Smooth muscle cell (in vitro differentiated cells): ENCODE measurements at regions not wholly inside any gene's neighbourhood (a gene's known extent, or its start where the extent isn't known, plus 50 kb on each side); places are given as distances from the start of the nearest gene placed in this dataset.

Source experiments
- DNase-seq: peaks from one replicate; lab custom pipeline; 2025; ENCODE audit not compliant: unreplicated experiment; lab: John Stamatoyannopoulos, UW
- H2AFZ ChIP-seq: fragments of 200-600 bp; sonication (generic); 2 replicates; pipeline ENCODE4 v1.6.0; 2016; ENCODE audit warnings: antibody characterized with exemption, low read depth, mild to moderate bottlenecking
- H3F3A ChIP-seq: fragments of 200-600 bp; sonication (generic); 2 replicates; pipeline ENCODE4 v1.6.0; 2017; ENCODE audit warnings: antibody characterized with exemption, low read depth
- H3K27ac ChIP-seq: fragments of 200-600 bp; sonication (generic); 2 replicates; pipeline ENCODE4 v1.5.1; 2016; ENCODE audit warnings: low read depth, mild to moderate bottlenecking
- H3K27me3 ChIP-seq: fragments of 200-600 bp; sonication (generic); 2 replicates; pipeline ENCODE4 v1.6.1; 2016; ENCODE audit warnings: low read depth, mild to moderate bottlenecking
- H3K36me3 ChIP-seq: fragments of 200-600 bp; sonication (generic); 2 replicates; pipeline ENCODE4 v1.5.1; 2016; ENCODE audit warnings: low read depth
- H3K4me1 ChIP-seq: fragments of 200-600 bp; sonication (generic); 2 replicates; pipeline ENCODE4 v1.5.1; 2016; ENCODE audit warnings: low read depth
- H3K4me2 ChIP-seq: fragments of 200-600 bp; sonication (generic); 2 replicates; pipeline ENCODE4 v1.6.0; 2016; ENCODE audit warnings: mild to moderate bottlenecking
- H3K4me3 ChIP-seq: fragments of 200-600 bp; sonication (generic); 2 replicates; pipeline ENCODE4 v1.5.1; 2016; ENCODE audit warnings: mild to moderate bottlenecking
- H3K79me2 ChIP-seq: fragments of 200-600 bp; sonication (generic); 2 replicates; pipeline ENCODE4 v1.6.0; 2016; ENCODE audit warnings: low read depth, mild to moderate bottlenecking
- H3K9ac ChIP-seq: fragments of 200-600 bp; sonication (generic); 2 replicates; pipeline ENCODE4 v1.6.0; 2016; ENCODE audit warnings: low read depth
- H3K9me3 ChIP-seq: fragments of 200-600 bp; sonication (generic); replicated peaks from 2 replicates; pipeline ENCODE4 v1.5.1; 2016; ENCODE audit warnings: low read depth
- H4K20me1 ChIP-seq: fragments of 200-600 bp; sonication (generic); 2 replicates; pipeline ENCODE4 v1.6.0; 2016; ENCODE audit warnings: low read depth
- CTCF ChIP-seq: fragments of 200-600 bp; sonication (generic); IDR thresholded peaks from 2 replicates; pipeline ENCODE4 v1.5.1; 2017; ENCODE audit warnings: borderline replicate concordance, mild to moderate bottlenecking, antibody characterized with exemption; ENCODE audit not compliant: insufficient read depth, poor library complexity, severe bottlenecking
- WGBS: methylation state at CpG from one replicate; pipeline ENCODE4 v1.1.7; 2016; ENCODE audit warnings: low lambda C conversion rate; 5-methylcytosine and 5-hydroxymethylcytosine counted together

GRCh38 chr6:169341706-169342105 lies 88.1 kb upstream of the THBS2 start:
- DNase-seq: no peak
- Histone ChIP-seq H3K79me2 (no peaks in the 10 kb centered on the region), H2AFZ (no peak overlapping the region), H3K4me2 (no peak overlapping the region), H3K27me3 (no peaks in the 10 kb centered on the region), H3K27ac (no peak overlapping the region), H3K4me3 (no peak overlapping the region), H3F3A (no peaks in the 10 kb centered on the region), H3K36me3 (no peaks in the 10 kb centered on the region), H3K9ac (no peak overlapping the region), H3K4me1 (no peaks in the 10 kb centered on the region), H3K9me3 (no peaks in the 10 kb centered on the region), H4K20me1 (no peaks in the 10 kb centered on the region)
- TF ChIP-seq CTCF: no peak
- 90% methylated on average over 5 of the region's 5 CpGs for WGBS

- H3K9ac ChIP-seq: no peak overlapping the region
- H3K4me2 ChIP-seq: no peak overlapping the region
- TF ChIP-seq CTCF: no peak
- no peak overlapping the region for H3K4me3 ChIP-seq
- H3K27ac ChIP-seq: no peak overlapping the region
- no peaks in the 10 kb centered on the region for H3K79me2 ChIP-seq
- DNase-seq: no peak
- no peak overlapping the region for H2AFZ ChIP-seq
- no peaks in the 10 kb centered on the region for H4K20me1 ChIP-seq
- H3F3A ChIP-seq: no peaks in the 10 kb centered on the region
- no peaks in the 10 kb centered on the region for H3K36me3 ChIP-seq
- WGBS: 95% methylated on average over 7 of the region's 7 CpGs
- H3K4me1 ChIP-seq: no peaks in the 10 kb centered on the region
- H3K9me3 ChIP-seq: no peaks in the 10 kb centered on the region
- H3K27me3 ChIP-seq: no peaks in the 10 kb centered on the region
Observed at GRCh38 chr6:169341065-169341464, 87.4 kb upstream of the THBS2 start.

- Histone ChIP-seq H3K27ac (no peak overlapping the region), H3K9ac (no peak overlapping the region), H3K4me2 (no peak overlapping the region)
Observed at GRCh38 chr6:169340395-169340794, 86.7 kb upstream of the THBS2 start.

More at GRCh38 chr6:169340395-169340794, 86.7 kb upstream of the THBS2 start:
- Histone ChIP-seq H3K79me2 (no peaks in the 10 kb centered on the region), H3K27me3 (no peaks in the 10 kb centered on the region), H3K4me1 (no peaks in the 10 kb centered on the region), H3K4me3 (no peak overlapping the region), H2AFZ (no peak overlapping the region), H3K36me3 (no peaks in the 10 kb centered on the region), H3F3A (no peaks in the 10 kb centered on the region), H3K9me3 (no peaks in the 10 kb centered on the region), H4K20me1 (no peaks in the 10 kb centered on the region)
- 82% methylated on average over 20 of the region's 20 CpGs for WGBS
- no peak for TF ChIP-seq CTCF
- DNase-seq: no peak
